ENCODE measurements at regions not wholly inside any gene's neighbourhood (a gene's known extent, or its start where the extent isn't known, plus 50 kb on each side); places are given as distances from the start of the nearest gene placed in this dataset.

- no peak for DNase-seq
Observed at GRCh38 chr17:13403982-13404946, 197.5 kb downstream of the HS3ST3A1 start.

GRCh38 chr17:13400491-13400890, 201.2 kb downstream of the HS3ST3A1 start:
- DNase-seq = no peak

- no peak for DNase-seq
Observed at GRCh38 chr17:13398853-13399252, 202.9 kb downstream of the HS3ST3A1 start.

- no peak for DNase-seq
Observed at GRCh38 chr17:13398091-13398490, 203.6 kb downstream of the HS3ST3A1 start.

- DNase-seq = no peak
Observed at GRCh38 chr17:13395862-13396261, 205.9 kb downstream of the HS3ST3A1 start.

- no peak for DNase-seq
Observed at GRCh38 chr17:13395346-13395745, 206.4 kb downstream of the HS3ST3A1 start.

GRCh38 chr17:13393841-13394710, 207.7 kb downstream of the HS3ST3A1 start:
- no peak for DNase-seq

- DNase-seq = no peak
Observed at GRCh38 chr17:13387952-13388351, 213.8 kb downstream of the HS3ST3A1 start.

GRCh38 chr17:13387236-13387635, 214.5 kb downstream of the HS3ST3A1 start:
- DNase-seq = no peak

GRCh38 chr17:13385481-13385911, 216.2 kb downstream of the HS3ST3A1 start:
- DNase-seq = no peak

- no peak for DNase-seq
Observed at GRCh38 chr17:13384626-13385025, 217.1 kb downstream of the HS3ST3A1 start.

- no peak for DNase-seq
Observed at GRCh38 chr17:13378361-13378760, 223.4 kb downstream of the HS3ST3A1 start.

GRCh38 chr17:13374203-13375143, 227.3 kb downstream of the HS3ST3A1 start:
- no peak for DNase-seq

- no peak for DNase-seq
Observed at GRCh38 chr17:13372432-13372831, 229.3 kb downstream of the HS3ST3A1 start.

- DNase-seq = no peak
Observed at GRCh38 chr17:13367154-13367553, 234.6 kb downstream of the HS3ST3A1 start.

GRCh38 chr17:13365331-13365730, 236.4 kb downstream of the HS3ST3A1 start:
- no peak for DNase-seq

- no peak for DNase-seq
Observed at GRCh38 chr17:13363771-13364170, 238.0 kb downstream of the HS3ST3A1 start.

GRCh38 chr17:13362341-13363122, 239.2 kb downstream of the HS3ST3A1 start:
- DNase-seq = no peak

GRCh38 chr17:13359774-13360173, 242.0 kb downstream of the HS3ST3A1 start:
- no peak for DNase-seq

GRCh38 chr17:13355054-13355453, 246.7 kb downstream of the HS3ST3A1 start:
- no peak for DNase-seq

GRCh38 chr17:13353590-13353989, 248.1 kb downstream of the HS3ST3A1 start:
- DNase-seq = no peak

All from NCI-H2029 (cell line).